NCI-H2107 (cell line): ENCODE measurements at regions not wholly inside any gene's neighbourhood (a gene's known extent, or its start where the extent isn't known, plus 50 kb on each side); places are given as distances from the start of the nearest gene placed in this dataset.
A peak's percentile ranks its signal among the peaks of the same experiment; 100 is the strongest.

ENCODE experiments used
- DNase-seq: peaks from one replicate; lab custom pipeline; 2025; lab: John Stamatoyannopoulos, UW

DNA sequence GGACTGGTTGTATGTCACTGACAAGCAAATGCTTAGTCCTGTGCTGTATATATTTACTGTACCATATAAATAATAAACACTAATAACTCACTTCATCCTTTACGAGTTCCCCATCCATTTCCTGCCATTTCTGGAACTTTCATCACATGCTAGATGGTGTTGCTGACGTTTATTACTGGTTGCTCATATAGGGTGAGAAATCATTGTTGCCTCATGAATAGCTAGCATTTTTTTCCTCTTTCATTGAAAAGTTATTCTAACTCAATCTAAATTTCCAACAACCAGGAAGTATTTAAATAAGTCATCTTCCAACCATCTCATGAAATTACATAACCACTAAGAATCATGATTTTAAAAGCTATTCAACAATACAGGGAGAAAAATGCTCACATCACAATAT, 88.6 kb upstream of the RCN1 start:
- DNase-seq: no peak

DNA sequence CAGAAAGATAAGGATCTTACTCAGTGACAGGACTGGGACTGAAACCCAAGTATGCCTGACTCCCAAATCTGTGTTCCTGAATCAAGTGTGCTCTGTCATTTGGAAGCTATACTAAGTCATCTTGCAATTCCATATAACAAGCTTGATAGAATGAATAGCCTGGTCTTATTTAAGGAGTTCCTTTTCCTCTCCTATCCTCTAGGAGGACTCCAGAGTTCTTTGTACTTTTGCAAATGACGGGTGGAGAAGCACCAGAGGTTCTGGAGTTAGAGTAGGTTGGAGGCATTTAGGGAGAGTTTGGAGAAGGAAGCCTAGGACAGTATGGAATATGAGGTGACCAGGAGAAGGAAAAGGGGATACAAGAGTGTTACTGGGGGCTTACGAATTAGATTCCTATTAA, 92.9 kb upstream of the RCN1 start:
- no peak for DNase-seq

DNA sequence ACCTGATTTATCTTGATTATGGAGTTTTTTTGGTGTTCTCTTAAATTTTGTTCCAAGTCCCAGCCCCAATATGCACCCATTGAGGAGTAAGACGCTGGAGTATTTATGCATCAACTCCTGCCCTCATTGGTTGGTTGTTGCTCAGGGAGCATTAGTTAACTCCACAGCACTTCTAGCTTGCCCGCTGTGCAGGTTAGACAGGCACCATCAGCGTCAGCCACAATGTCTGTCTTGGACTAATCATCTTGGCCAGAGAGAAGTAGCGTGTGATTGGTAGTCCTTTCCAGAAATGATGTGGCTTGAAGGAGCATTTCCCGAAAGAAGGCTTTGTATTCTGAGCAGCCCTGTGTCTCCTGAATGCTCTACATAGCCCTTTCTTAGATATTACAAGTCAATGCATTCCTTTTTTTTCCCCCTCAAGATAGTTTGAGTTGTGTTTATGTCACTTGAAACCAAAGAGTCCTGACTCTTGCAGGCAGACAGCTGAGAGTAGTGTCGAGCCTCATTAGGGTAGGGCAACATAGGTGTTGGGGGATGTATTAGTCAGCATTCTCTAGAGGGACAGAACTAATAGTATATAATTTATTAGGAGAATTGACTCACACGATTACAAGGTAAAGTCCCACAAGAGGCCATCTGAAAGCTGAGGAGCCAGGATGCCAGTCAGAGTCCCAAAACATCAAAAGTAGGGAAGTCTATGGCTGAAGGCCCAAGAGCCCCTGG, 94.6 kb upstream of the RCN1 start:
- no peak for DNase-seq

DNA sequence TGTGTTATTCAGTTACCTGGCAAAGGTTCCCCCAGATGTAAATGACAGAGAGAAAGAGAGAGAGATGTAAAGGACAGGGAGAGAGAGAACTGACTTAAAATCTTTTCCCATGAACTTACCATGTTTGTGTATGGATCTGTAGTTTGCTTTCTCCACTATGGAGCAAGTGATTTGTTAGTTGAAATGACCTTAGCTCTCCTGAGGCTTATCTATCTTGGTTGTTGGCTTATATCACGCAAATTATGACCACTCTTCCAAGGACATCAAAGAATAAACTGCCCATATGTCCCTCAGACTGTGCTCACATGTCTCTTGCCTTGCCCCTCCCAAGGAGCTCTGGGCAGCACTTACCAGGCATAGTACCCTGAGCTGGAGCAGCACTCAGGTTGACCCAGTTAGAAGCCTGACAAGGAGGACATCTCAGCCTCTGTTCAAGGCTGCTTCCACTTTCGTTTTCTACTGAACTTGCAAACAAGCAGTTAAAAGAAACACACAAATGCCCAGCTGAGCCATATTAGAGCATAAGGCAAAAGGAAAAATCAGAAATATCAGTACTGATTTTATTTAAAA, 95.3 kb upstream of the RCN1 start:
- DNase-seq: no peak

DNA sequence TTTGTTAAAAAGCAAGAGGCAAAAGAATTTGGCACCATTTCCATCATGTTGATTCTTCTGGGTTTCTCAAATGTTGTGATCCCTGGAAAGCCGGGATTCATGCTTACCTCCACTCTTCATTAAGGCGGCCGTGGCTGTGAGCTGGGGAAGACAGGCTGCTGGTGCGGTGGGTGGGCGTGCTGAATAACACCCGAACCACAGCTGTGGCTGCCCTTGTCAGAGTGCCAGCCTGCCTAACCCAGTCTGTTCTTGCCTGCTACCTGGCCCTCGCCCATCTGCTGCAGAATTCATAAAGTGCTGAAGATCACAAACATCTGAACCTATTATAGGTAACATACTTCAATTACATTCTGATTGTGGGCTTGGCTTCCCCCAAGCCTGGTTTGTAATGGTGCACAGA, 95.8 kb upstream of the RCN1 start:
- DNase-seq: no peak

DNA sequence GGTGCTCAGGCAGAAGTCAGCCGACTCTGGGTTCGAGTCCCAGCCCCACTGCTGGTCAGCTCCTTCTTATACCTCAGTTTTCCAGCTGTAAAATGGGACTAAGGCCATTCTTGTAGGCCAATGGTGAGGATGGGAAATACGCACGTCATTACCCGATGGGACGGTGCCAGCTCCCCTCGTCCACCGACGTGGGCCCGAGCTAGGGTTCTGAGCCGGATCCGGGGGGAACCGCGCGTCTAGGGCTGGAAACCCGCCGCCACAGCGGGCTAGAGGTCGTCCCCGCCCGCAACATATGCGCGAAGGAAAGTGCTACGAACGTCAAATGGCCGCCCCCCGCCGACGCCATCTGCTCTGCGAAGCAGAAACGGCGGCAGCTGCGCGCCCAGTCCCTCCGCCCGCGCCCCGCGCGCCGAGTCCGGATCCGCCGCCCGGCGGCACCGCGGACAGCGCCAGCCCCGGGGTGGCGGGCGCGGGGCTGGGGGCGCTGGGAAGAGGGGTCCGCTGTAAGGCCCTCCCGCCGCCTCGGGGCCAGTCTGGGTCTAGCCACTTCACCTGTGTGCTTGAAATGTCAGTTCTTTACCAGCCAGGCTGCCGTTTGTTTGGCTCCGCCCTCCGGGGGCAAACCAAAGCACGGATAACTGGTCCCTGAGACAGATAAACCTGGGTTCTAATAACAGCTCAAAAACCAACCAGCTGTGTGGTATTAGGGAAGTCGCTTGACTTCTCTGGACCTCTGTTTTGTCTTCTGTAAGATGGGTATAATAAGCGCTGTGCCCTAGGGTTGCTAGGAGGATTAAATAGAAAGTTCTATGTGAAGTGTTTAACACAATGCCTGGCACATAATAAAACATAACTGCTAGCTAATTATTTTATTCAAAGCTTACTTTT, 103.5 kb upstream of the RCN1 start:
- DNase-seq: no peak

DNA sequence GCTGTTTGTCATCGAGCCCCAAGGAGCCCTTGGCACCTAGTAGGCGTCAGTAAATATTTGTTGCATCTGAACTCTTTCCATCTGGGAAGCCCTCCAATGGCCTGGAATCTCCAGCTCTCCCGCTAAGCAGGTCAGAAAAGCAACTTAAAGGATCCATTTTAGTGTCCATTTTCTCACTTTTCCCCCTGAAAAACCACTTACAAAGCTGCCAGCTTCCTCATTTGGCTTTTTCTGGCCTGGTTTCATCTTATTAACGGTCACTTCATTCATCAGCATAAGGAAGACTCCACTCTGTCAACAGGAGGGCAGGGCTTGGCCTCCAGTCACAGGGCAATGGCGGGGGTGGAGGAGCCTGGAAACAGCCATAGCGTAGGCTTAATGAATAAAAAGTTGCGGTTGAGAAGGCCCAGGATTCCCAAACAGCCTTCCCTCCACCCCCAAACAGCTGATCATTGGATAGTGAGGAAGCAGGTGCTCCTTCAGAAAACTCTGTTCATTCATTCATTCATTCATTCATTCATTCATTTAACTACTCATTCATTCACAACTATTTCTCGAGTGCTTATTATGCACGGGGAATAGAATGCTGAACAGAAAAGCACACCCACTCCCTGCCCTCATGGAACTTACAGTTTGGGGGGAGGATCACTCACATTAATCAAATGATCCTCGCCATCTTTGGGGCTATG, 104.5 kb upstream of the RCN1 start:
- DNase-seq: no peak

DNA sequence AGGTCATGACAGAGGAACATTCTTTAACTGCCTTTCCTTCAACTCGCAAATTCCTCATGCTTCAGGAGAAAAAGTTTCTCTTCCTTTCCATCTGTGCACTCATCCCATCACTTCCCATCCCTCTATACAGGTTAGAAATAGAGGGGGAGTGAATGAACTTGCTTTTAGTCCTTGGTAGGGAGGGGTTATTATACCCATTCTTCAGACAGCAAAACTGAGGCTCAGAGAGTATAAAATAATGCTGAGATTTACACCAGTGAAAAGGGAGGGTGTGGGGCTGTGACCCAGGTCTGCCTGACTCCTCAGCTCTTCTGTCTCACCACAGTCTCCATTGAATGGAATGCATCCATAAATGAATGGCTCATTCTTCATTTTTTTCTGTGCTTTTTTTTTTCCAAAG, 109.4 kb upstream of the RCN1 start:
- no peak for DNase-seq

DNA sequence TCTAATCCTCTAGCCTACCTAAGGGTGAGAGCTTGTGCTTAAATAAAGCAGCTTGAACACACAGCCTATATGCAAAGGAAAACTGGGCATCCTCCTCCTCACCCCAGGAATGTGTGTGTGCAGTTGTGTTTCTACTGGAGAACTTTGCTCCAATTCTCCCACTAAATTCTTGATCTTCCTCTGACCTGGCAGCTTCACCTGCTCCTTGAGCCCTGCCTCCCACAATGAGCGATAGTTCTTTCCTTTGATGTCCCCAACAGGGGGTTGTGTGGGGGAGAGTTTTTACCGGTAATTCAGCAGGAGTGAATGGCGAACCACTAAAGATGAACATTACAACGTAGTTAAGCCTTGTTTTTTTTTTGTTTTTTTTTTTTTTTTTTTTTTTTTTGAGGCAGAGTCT, 113.5 kb upstream of the RCN1 start:
- no peak for DNase-seq

DNA sequence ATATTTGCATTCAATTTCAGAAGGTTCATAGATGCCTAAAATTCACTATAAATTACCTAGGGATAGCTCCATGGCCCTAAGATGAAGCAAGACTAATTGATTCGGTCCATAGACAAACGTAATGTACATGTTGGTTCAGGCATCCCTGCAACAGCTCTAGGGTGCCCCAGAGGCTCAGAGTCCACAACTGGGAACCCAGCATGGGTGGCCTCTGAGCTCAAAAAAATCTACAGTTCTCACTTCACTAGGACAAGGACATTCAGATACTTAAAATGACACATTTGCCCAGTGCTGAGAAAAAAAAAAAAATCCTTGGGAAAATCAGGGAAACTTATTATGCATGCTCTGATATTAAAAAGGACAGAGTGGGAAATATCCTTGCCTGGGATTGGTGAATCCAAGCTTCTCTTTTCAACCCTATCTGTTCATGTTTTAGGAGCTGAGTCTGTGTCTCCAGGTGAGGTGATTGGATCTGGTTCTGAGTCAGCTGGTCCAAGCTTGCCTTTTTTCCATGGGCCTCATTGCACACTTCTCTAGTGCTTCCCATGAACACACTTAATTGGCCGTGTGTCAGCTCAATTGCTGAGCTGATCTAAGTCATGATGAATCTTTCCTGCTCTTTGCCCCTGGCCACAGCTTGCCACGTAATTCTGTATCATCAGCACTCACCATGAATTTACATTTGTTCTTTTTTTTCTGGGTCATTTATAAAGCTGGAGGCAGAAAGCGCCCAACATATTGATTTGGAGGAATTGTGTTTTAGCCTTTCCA, 116.3 kb upstream of the RCN1 start:
- no peak for DNase-seq

DNA sequence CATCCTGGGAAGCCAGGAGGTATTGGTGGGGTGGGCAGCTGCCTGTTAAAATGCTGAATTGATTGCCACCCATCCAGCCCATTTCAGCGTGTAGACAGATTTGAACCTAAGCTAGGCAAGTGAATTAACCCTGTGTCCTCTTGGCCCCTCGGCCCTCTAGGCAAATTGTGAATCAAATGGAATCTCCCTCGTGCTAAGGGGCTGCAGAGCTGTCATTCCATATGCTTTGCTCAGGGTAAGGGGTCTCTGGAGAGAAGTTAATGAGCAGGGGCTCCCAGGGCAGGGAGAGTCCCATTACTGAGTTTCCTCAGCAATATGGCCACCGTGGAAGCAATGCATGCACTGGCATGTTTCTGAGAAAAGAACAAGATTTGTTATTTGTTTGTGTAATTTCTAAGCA, 117.7 kb upstream of the RCN1 start:
- no peak for DNase-seq

DNA sequence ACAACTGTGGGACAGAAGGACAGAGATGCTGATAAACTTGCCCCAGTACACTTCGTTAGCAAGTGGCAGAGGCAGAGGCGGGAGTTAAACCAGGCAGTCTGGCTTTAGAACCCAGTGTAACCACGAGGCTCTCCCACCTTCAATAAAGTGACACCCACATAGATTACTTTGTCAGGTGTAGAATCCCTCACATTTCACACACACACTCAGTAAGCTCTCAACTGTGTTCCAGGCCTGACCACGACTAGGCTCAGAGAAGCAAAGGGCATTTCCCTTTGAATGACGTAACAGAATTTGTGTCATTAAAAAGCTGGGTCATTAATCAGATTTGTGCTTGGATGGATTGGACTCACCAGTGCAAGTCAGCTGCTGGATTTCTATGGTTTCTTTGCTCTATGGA, 118.3 kb upstream of the RCN1 start:
- no peak for DNase-seq

DNA sequence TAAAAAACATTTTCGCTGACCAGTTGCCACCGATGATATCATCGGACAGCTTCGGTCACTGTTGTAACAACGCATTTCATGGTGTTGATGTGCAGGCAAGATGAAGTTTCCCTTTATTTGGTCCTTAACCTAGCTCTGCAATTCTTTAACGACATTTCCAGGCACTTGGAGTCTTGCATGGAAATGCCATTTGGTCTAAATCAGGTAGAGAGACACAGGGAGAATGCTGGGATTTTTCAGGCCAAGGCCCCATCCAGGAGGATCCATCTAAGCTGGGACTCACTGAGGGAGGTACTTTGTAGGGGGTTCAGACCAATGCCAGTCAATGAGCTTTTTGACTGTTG, 121.5 kb upstream of the RCN1 start:
- DNase-seq: no peak

DNA sequence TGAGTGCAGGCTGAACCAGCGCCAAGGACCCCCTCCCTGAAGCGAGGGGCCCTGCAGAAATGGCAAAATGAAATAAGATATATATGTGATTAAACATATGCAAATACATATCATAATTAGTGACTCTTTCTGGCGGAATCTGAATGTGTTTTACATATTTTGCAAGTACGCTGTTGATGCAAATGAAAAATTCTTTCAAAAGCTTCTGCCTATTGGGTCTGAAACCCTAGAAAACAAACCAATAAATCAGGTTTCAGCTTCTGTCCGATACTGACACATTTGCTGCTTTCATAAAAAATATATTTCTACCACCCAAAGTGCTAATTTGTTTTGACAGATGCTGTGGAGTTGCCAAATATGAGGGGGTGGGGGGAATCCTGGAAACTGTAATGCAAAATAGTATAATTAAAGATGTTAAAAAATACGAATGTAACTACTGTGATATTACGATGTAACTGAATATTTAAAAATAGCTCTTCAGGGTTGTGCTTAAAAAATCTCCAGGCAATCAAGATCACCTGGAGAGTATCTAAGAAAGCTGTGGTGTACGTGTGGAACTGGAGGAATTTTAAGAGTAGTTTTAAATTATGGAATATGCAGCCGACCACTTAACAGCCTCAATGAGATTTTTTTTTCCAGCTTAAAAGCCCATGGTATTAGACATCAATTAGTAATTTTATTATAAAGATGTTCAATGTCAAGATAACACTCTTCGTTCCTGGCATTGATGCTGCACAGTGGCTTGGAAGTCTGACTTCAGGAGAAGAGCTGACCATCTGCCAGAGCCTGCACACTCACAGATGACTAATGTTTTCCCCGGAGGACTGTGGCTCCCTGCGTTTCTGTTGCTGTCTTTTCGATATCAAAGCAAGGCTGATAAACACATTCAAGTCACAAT, 122.2 kb upstream of the RCN1 start:
- DNase-seq: no peak

DNA sequence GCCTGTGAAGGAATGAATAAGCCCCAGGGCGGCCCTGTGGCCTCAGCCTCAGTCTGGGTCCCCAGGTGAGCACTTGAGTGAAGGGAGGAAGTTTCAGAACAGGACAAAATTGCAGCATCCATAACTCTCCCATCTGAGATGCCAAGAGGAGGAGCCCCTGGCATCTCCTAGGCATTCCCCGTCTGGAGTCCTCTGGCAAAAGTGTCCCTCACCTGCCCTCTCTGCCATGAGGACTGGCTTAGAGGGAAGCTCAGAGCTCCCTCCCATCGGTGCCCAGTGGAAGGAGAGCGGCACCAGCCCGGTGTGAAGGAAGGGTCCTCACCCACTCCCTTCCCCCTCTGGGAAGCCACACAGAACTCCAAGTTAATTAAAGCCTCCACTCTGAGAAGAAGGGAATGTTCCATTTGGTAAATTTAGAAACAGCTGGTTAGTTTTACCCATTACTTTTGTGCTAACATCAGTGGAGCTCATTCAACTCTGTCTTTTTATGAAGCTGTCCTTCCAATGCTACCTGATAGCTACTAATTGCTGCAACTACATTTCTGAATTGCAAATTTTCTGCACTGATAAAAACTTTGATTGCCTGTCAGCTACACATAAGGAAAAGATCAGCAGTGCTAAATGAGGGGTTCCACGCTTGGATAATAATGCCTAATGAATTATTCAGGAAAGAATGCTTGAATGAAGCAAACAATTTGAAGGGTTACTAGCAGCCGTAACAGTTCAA, 123.3 kb upstream of the RCN1 start:
- no peak for DNase-seq

DNA sequence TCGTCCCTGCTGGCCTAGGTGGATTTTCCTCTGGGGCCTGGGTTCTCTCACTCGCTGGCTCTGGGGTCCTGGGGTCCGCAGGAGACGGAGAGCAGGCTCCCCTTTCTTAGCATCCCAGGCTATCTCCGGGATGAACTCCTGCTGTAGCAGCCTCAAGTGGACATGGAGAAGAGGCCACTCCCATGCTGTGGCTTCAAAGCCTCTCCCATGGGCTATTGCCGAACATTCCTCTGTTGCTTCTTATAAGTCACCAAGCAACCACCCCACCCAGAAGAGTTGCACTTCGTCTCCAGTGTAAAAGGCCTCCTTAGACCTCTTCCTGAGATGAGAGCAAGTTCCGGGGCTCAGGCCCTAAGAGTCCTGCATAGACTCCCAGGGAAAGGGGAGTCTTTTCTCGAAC, 124.0 kb upstream of the RCN1 start:
- no peak for DNase-seq

DNA sequence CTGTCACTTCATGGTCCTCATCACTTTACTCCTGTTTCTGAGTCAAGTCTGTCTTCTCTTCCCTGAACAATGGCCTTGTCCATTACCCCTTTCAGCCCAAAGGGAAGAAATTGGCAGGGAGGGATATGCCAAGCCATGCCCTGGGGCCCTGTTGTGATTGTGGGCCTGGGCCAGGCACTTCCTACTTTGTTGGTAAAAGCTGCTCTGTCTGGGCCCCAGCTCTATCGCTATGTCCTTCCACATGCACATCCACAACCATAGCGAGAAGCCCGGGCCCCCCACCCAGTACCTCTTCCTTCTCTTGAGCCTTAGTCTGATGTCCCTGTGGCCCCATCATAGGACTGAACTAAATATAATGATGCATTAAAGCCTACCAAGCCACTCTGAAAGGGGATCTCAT, 126.7 kb upstream of the RCN1 start:
- DNase-seq: no peak

DNA sequence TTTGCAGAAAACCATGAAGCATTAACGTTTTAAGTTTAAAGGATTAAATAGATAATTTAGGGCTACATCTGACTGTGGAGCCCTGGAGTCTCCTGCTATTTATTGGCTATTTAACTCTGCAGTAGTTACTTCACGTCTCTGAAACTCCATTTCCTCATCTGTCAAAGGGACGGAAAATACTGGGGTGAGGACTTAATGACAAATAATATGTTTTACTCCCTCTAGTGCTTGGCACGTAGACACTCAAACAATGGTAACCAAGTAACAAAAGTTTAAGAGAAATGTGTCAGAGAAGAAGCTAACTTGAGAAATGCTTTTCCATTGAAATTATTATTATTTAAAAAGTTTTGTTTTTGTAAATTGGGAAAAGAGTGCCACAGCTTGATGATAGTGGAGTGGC, 130.7 kb upstream of the RCN1 start:
- no peak for DNase-seq

DNA sequence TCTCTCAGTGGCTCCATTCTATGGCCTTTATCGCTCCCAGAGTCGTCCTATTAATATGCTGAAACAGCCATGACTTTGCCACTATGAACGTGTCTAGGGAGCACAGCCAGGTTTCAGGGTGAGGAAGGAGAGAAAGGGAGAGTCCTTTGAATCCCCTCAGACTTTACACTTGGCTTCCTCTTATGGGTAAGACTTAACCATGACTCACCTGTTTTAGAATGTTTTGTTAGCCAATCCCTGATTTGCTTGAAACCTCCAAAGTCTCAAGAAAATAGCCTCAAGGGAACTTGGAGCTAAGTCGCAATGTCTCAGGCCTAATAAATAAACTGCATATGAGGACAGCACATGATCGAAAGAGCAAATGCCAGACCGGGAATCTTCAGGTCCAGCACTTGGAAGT, 131.2 kb upstream of the RCN1 start:
- DNase-seq: no peak

DNA sequence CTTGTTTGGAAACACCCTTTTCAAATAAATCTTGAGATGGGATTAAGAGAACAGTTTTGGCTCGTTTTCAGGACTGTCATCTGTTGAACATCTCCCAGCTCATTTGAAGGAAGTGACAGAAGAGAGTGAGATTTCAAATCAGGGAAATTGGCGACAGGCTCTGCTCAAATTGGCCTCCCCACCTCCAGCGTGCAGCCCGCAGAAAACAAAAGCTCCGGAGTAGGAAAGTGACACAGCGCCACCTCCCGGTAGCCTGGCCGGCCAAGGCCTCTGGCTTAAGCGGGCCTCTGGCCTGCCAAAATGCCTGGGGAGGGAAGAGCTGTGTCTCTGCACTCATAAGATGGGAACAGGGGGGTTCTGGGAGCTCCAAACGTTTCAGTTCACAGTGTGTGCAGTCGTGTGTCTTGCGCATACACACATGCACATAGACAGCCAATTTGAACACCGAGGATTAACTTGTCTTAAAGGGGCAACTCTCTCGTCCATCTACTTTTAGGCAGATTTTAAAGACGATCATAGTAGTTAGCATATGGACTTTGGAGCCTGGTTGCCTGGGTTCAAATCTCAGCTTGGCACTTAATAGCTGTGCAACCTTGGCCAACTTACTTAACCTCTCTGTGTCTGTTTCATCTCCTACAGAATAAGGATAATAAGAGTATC, 132.7 kb upstream of the RCN1 start:
- peak; percentile 15 for DNase-seq
